HK-2 (cell line): ENCODE measurements at regions not wholly inside any gene's neighbourhood (a gene's known extent, or its start where the extent isn't known, plus 50 kb on each side); places are given as distances from the start of the nearest gene placed in this dataset.

Source experiments
- DNase-seq: peaks from one replicate; pipeline ENCODE4 v3.0.0-alpha.2; 2018; ENCODE audit not compliant: unreplicated experiment

GRCh38 chr2:146530886-146531285, 1313.9 kb upstream of the ACVR2A start:
- no peak for DNase-seq

GRCh38 chr2:146527166-146527565, 1317.7 kb upstream of the ACVR2A start:
- DNase-seq = no peak

GRCh38 chr2:146523196-146523595, 1321.6 kb upstream of the ACVR2A start:
- no peak for DNase-seq

- DNase-seq = no peak
Measured at GRCh38 chr2:146506851-146507250, 1338.0 kb upstream of the ACVR2A start.

- DNase-seq = no peak
Measured at GRCh38 chr2:146503366-146503765, 1341.5 kb upstream of the ACVR2A start.

GRCh38 chr2:146496248-146496647, 1348.6 kb upstream of the ACVR2A start:
- no peak for DNase-seq

- DNase-seq = no peak
Measured at GRCh38 chr2:146489386-146489785, 1355.4 kb upstream of the ACVR2A start.

GRCh38 chr2:146481629-146482028, 1363.2 kb upstream of the ACVR2A start:
- no peak for DNase-seq

GRCh38 chr2:146477383-146477782, 1367.4 kb upstream of the ACVR2A start:
- DNase-seq = no peak

- DNase-seq = no peak
Measured at GRCh38 chr2:146468578-146468977, 1376.3 kb upstream of the ACVR2A start.

GRCh38 chr2:146467425-146467824, 1377.4 kb upstream of the ACVR2A start:
- DNase-seq = no peak

GRCh38 chr2:146465460-146465859, 1379.4 kb upstream of the ACVR2A start:
- DNase-seq = no peak

GRCh38 chr2:146461068-146461467, 1383.8 kb upstream of the ACVR2A start:
- DNase-seq = no peak

GRCh38 chr2:146458585-146458984, 1386.2 kb upstream of the ACVR2A start:
- no peak for DNase-seq

GRCh38 chr2:146457221-146457620, 1387.6 kb upstream of the ACVR2A start:
- no peak for DNase-seq

- DNase-seq = no peak
Measured at GRCh38 chr2:146455325-146455724, 1389.5 kb upstream of the ACVR2A start.

- no peak for DNase-seq
Measured at GRCh38 chr2:146451972-146452371, 1392.9 kb upstream of the ACVR2A start.

GRCh38 chr2:146450131-146450530, 1394.7 kb upstream of the ACVR2A start:
- DNase-seq = no peak

GRCh38 chr2:146444987-146445386, 1399.8 kb upstream of the ACVR2A start:
- DNase-seq = no peak

GRCh38 chr2:146444085-146444484, 1400.7 kb upstream of the ACVR2A start:
- no peak for DNase-seq

- no peak for DNase-seq
Measured at GRCh38 chr2:146438246-146438645, 1406.6 kb upstream of the ACVR2A start.

GRCh38 chr2:146437712-146438111, 1407.1 kb upstream of the ACVR2A start:
- no peak for DNase-seq

- DNase-seq = no peak
Measured at GRCh38 chr2:146433116-146433875, 1411.5 kb upstream of the ACVR2A start.

- DNase-seq = no peak
Measured at GRCh38 chr2:146429366-146429765, 1415.5 kb upstream of the ACVR2A start.
